Left lobe of liver (tissue), 2 donors: ENCODE measurements at regions not wholly inside any gene's neighbourhood (a gene's known extent, or its start where the extent isn't known, plus 50 kb on each side); places are given as distances from the start of the nearest gene placed in this dataset.

Source experiments
- ATAC-seq: fragments of 200-7000 bp; cut with Tn5 transposase; one replicate; pipeline ENCODE4 v1.9.1; 2020; ENCODE audit warnings: mild to moderate bottlenecking, moderate library complexity
- DNase-seq: peaks from one replicate; pipeline ENCODE4 v3.0.0-alpha.2; 2020; ENCODE audit warnings: low spot score
- donor health status: DM: no; HTN: no; CAD: no; lungs with moderate emphysema.
- donor health status: DM: no; HTN: yes; CAD: no.

DNA sequence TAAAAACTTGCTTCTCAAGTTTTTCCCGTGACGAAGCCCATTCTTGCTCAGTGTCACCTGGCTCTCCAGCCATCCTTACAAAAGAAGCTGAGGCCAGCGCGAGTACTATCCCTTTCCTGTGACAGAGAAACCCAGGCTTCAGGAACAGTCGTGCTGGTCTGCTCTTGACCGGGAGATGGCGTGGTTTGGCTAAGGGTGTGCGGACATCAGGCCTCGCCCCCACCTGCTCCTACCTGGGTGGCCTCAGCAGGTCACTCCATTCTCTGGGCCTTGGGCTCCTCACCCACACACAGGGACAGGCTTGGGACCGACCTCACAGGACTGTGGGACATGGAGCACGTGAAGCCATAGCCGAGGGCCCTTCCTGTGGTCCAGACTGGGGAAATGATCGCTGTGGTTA, 75.2 kb upstream of the CIBAR2 start:
- no peak for DNase-seq
- peak; percentile 10 for ATAC-seq

DNA sequence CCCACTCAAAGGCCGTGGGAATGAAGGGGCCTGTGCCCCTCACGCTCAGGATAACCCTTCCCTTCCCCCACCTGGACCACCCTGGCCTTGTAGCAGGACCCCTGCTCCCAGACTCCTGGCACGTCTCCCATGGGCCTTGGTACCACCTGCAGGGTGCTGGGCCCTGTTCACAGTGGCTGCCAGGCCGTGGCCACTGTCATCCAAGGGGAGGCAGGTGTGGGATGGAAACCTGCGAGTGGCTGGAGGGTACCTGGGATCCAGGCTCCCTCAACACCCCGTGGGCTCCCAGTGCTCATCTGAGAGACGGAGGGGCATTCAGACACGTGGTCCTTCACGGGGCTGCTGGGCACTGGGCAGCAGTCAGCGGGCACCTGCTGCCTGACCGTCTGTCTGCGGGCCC, 75.6 kb upstream of the CIBAR2 start:
- ATAC-seq (no peak), DNase-seq (no peak)

DNA sequence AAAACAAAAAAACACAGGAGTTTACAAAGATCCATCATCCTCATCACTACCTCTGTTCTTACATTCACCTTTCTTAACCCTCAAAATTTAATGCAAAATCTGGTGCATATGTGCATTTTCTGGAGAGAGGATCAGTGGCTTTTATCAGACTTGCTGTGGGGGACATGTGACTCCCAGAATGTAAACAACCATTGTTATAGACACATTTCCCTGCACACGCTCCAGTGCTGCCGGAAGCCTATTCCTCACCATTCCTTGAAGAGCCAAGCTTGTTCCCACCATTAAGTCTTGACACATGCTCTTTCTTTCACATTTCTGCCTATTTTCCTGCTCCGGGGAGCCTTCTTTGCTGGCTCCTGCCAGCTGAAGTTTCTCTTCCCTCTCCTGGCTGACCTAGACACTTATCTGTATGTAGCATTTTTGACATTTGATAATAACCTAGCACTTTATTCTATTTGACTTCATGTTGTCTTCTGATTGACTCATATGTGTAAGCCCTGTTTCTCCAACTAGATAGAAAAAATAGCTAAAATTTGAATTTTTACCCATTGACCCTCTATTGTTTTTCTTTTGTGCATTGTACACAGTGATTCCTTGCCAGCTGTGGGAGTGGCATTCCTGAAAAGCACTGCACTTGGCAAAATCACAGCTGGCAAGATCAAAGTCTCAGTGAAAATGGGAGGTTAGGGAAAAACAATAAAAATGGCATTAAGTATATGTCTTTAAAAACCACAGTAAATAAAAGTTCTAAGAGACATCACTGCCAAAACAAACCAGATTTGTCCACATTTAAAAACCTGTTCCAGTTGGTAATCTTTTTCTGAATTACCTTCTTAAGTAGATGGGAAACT, 76.8 kb upstream of the CIBAR2 start:
- ATAC-seq (peak; percentile 81), DNase-seq (no peak)

DNA sequence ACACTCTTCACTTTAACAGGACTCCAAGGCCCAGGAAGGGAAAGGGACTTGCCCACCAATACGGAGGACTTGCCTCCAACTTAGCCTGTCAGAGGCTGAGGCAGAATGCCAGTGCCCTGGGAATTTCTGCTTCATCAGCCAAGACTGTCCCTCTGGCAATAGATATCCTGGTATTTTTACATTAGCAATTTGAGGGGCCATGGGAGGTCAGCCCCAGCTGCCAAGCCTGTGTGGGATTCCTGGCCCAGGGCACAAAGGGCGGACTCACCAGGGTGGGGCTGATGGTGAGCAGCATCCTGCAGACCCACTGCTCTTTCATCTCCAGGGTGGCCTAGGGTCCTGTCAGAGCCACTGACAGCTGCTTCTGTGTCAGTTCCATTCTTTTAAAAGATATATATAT, 78.3 kb upstream of the CIBAR2 start:
- ATAC-seq (no peak), DNase-seq (no peak)

DNA sequence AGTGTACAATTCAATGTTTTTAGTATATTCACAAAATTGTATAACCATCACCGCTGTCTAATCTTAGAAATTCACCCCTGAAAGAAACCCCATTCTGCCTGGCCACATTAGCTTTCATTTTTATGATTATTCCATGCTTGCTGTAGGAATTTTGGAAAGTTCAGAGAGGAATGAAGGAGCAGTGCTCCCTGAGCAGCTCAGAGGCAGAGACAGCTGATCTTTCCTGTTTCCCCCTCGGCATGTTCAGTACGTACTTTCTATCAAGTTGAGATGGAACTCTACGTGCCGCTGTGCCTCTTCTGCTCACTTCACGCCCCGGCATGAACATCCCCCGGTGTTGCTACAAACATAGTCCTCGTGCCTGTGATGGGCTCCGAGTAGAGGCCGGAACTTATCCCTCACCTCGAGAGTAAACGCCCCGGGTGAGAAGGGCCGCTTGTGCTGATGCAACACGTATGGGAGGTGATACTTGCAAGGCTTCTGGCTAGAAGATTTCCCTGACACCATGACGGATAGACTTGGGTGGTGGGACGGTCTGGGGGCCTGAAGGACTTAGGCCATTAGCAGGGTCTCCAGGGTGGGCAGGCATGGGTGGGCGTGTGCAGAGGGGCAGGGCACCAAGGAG, 79.2 kb upstream of the CIBAR2 start:
- DNase-seq (no peak), ATAC-seq (no peak)

DNA sequence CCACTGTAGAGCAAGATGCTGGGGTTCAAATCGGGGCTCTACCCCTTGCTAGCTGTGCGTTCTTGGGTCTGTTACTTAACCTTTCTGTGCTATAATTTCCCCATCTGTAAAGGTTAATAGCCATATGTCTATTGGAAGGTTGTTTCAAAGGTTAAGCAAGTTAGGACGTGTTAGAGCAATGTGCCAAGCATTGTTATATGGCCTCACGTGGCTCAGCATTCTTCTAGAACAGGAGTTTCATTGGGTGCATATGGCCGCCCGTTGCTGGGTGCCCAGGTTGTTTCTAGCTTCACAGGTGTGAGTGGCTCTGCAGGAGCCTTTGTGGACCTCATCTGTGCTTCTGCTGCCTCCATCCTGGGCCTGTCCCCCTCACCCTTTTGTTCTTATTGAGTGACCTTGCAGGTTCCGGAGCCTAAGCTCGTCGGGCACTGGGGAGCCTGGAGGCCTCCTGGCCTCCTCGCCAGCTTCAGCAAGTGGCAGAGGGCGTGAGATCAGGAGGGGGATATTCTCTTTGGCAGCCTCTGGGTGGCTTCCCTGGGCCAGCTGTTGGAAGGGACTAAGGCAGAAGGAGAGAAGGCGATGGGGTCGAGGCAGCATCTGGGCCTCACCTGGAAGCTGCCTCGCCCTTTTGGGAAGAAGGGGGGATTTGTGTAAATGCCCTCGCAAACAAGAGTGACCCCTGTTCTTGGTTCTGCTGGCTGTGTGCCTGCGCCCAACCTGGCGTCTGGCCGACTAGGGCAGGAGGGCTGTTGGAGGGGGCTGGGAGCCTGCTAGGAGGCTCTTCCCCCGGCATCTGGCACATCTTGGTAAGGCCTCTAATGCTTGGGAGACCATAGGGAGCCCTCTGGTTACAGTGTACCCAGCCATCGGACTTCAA, 80.2 kb upstream of the CIBAR2 start:
- ATAC-seq (no peak), DNase-seq (no peak)

DNA sequence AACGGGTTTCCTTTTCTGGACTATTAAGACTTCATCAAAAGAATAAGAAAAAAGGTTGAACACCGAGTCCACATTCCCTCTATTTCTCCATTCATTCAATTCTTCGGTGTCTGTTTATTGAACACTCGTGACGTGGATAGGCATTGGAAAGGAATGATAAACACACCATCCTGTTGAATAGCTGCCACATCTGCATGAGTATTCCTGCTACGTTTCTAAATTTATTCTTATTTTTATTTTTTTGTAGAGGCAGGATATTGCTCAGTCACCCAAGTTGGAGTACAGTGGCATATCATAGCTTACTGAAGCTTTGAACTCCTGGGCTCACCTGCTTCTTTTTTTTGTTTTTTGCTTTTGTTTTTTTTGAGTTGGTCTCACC, 80.8 kb upstream of the CIBAR2 start:
- ATAC-seq (no peak), DNase-seq (no peak)

DNA sequence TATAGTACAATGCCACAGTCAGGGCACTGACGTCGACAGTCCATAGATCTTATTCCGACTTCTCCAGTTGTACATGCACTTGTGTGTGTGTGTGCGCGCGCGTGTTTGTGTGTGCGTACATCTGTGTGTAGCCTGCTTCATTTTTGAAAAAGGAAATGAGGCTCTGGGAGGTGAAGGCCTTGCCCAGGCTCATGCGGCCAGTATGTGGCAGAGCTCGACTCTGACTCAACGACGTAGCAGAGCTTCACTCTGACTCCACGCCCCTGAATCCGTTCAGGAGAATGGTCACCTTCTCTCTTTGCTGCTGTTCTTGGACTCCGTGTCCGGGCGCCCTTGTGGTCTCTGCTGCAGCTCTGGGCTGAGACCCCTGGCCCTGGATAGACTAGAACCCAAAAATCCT, 81.6 kb upstream of the CIBAR2 start:
- DNase-seq (no peak), ATAC-seq (no peak)

DNA sequence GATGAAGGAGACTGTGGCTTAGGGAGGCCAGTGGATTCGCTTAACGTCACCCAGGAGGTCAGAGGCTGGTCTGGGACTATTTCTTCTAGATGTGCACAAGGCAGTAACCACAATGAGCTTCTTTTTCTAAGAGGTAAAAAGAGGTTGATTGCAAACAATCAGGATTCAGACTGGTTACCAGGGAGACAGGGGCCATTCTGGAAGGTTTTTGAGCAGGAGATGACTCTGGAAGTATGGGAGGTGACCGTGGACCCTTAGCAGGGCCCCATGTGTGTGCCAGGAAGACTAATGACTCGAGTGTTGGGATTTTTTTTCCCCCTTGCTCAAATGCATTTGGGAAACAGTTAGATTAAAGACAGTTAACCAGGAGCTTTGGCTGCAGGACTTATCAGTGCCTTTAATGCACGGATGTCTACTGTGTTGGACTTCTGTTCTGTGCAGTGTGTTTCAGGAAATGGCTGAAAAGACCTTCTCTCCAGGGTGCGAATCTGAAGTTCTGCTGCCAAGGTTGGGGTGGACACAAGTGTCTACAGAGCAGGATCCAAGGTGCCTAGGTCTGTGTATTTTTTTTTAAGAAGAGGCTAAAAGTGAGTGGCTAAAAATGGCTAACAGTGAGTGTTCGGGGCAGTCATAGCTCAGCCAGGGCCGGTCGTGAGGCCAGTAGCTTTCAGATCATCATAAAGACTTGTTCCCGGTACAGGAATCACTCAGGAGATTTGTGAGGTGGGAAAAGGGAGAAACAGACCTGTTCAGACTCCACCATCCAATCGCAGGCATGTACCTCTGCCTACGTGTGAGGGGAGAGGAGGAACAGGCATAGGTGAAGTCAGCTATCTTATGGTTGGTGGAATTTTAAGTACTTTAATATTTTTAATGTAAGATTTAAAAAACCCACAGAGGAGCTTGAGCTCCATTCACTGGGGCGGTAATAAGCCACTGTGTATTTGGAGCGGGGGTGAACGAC, 82.3 kb upstream of the CIBAR2 start:
- DNase-seq: no peak
- no peak for ATAC-seq

DNA sequence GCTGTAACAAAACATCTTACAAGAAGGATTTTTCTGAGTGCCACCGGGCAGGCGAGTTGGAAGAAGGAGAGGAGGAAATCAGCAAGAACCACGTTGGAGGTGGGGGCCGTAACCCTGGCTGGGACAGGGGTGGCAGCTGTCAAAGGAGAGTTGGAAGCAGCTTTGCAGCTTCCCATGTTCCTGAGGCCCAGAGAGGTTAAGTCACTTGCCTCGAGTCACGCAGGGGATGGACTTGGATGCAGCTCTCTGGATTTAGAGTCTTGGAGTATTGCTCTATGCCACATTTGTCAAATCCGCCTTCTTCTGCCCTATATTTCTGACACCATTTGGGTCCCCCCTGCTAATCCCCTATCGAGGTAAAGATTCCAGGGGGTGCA, 83.0 kb upstream of the CIBAR2 start:
- ATAC-seq: no peak

DNA sequence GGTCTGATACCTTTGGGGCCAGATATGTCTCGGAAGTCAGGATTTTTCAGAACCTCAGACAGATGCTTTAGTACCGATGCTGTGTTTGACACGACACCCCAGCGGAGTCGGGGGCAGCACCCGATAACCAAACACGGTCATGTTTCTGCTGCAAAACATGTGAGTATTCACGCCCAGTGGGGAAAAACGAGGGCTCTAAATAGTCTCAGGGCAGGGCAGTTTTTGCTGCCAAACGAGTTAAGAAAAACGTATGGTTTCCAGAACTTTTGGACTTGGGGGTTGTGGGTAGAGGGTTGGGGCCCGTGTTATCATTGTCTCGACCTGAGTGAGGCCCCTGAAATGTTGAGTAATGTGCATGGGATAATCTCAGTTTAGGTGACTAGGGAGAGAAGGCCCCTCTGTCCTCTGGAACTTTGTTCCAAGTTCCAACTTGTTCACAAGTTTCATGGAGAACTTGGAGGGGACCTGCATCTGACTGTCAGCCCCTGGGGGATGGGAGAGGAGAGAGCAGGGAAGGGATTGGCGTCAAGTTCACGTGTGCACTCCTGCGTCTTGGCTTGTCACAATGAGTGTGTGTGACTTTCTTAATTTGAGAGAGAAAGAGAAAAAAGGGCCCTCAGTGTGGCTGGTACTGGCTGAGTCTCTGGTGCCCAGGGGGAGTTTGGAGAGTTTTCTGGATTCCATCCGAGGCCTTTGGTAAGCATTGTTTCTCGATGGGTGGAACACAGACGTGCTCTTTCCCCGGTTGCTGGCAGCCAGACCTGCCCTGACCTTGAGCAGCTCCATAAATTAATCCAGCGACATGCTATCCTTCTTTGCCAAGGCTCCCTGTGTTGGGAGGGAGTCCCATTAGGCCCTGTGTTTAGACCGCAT, 83.9 kb upstream of the CIBAR2 start:
- ATAC-seq (no peak), DNase-seq (no peak)

More for the DNA sequence above, 83.0 kb upstream of the CIBAR2 start:
- DNase-seq: no peak

DNA sequence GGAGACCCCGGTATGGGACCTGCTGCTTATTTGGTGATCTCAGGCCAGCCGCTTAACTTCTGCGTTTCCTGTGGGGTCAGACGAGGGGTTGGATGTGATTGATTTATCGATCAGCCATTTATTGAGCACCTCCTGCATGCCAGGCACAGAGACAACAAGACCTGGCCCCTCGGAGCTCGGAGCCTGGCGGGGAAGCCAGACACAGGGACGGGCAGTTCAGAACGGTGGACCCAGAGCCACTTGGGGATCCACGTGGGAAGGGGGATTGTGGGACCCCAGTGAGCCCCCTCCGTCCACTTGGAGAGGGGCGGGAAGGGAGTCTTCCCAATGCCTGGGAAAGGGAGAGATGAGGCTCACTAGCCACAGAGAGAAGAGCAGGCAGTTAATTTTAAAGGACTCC, 84.7 kb upstream of the CIBAR2 start:
- no peak for DNase-seq
- no peak for ATAC-seq

DNA sequence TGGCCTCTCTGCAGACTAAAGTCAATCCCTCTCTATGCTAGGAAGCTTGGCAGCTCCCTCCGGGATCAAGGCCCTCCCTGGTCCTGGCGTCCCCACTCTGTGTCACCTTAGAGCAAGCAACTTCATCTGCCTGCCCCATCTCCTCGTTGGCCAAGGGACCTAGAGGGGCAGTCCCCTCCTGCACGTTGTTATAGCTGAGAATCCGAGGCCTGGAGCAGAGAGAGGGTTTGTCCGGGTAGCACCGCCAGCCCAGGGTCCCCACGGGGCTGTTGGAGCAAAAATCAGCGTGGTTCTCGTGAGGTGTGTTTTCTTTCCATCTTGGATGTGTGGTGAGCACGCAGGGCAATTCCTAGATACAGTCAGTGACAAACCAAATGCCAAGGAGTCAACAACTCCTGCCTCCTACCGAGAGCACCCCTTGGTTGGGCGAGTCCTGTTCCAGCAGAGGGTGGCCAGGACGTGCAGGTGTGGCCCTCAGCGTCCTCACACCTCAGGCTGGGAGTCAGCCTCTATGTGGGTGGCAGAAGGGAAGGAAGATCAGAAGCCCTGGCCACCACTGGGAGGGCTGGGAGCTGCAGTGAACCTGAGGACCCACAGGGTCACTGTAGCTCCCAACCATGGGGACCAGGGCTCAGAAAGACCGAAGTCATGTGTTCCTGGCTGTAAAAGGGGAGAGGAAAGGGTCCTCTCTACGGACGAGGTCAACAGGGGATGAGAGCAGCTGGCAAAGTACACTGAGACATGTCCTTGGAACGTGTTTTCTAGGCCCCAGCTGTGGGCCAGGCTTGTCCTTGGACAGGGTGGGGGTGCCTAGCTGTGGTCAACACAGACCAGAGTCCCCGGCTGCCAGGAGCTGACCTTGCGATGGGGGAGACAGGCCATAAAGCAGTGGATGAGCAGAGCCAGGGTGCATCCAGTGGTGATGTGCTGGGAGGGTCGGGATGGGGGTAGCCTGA, 85.6 kb upstream of the CIBAR2 start:
- no peak for DNase-seq
- ATAC-seq: no peak

DNA sequence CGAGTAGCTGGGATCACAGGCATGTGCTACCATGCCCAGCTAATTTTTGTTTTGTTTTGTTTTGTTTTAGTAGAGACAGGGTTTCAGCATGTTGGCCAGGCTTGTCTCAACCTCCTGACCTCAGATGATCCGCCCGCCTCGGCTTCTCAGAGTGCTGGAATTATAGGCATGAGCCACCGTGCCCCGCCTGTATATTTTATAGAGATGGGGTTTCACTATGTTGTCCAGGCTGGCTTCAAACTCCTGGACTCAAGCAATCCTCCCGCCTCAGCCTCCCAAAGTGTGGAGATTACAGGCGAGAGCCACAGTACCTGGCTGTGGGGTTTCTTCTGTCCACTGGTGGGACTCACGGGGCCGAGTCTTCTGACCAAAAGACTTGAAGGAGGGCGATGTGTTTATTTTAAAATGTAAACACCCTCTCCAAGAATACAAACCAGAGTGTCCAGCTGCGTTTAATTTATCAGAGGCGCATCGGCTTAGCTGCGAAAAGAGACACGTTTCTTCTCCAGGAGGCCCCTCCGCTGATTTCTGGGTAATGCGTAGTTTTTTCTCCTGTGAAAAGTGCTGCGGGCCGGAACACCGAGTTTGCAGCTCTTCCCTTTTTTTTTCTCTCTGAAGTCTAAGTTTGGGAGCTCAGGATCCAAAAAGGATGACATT, 86.9 kb upstream of the CIBAR2 start:
- no peak for DNase-seq
- ATAC-seq: no peak

DNA sequence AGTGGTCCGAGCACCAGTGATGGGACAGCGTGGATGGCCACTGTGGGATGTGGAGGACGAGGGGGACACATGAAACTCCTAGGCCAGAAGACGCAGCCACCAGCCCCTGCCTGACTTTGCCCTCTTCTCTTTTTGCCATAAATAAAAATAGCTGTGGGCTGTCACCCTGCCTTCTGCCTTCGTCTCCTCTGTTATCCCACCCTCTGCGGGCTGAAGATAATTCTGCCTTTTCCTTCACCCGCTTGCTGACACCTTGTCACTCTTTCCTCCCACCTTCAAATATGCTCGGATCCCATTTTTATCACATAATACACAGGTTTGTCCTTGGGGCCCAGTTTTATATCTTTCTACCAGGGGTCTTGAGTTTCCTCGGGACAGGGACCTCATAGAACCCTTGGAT, 87.6 kb upstream of the CIBAR2 start:
- DNase-seq (no peak), ATAC-seq (no peak)

DNA sequence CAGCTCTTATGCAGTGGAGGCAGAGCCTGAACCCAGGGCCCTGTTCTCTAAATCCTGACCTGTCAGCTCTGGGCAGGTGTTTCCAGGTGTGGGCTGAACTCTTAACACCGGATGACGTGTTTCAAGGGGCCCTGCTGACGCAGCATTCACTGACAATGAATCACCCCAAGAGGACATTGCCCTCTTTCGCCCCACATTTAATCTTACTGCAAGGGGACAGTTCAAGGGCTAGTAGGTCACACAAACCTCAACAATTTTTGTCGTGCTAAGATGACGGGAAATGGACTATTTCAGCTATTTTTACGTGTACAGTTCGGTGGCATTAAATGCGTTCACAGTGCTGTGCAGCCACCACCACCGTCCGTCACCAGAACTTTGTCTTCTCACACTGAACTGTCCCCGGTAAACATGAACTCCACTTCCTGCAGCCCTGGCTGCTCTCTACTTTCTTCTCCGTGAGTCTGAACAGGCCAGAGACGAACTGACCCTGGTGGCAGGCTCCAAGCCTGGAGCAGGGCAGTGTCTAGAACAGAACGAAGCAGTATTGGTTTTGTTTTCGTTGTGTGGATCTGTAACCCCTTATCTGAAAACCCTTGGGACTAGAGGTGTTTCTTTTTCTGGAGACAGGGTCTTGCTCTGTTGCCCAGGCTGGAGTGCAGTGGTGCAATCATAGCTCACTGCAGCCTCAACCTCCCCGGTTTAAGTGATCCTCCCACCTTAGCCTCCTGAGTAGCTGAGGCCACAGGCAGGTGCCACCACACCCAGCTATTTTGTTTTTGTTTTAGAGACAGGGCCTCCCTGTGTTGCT, 88.4 kb upstream of the CIBAR2 start:
- DNase-seq (no peak), ATAC-seq (peak; percentile 85)

DNA sequence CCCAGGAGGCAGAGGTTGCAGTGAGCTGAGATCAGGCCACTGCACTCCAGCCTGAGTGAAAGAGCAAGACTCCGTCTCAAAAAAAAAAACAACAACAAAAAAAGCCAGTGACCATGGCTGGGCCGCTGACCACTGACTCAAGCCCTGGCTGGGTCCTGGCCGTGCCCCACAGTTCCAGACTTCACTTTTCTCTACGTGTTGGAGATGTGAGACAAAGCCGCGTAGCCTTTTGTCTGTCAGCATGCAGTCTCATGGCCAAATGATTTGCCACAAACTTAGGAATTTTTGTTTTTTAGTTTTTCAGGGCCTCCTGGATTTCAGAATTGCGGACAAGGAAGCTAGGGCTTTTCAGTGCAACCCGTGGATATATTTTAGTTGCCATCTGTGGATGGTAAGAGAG, 89.3 kb upstream of the CIBAR2 start:
- DNase-seq: no peak
- no peak for ATAC-seq
